Upper lobe of right lung (tissue), 1 donor: ENCODE measurements at regions not wholly inside any gene's neighbourhood (a gene's known extent, or its start where the extent isn't known, plus 50 kb on each side); places are given as distances from the start of the nearest gene placed in this dataset.

Experiments
- ATAC-seq: fragments of 200-7000 bp; cut with Tn5 transposase; one replicate; pipeline ENCODE4 v1.9.1; 2020; ENCODE audit warnings: mild to moderate bottlenecking, moderate library complexity
- DNase-seq: peaks from one replicate; pipeline ENCODE4 v3.0.0-alpha.2; 2020
- H3K27ac ChIP-seq: fragments of 200-600 bp; one replicate; pipeline ENCODE4 v1.8.0; 2022
- H3K27me3 ChIP-seq: fragments of 200-600 bp; one replicate; pipeline ENCODE4 v1.8.0; 2022; ENCODE audit warnings: mild to moderate bottlenecking
- H3K36me3 ChIP-seq: fragments of 200-600 bp; one replicate; pipeline ENCODE4 v1.8.0; 2022
- H3K4me1 ChIP-seq: fragments of 200-600 bp; one replicate; pipeline ENCODE4 v1.8.0; 2022
- H3K4me3 ChIP-seq: fragments of 200-600 bp; one replicate; pipeline ENCODE4 v1.8.0; 2022; ENCODE audit warnings: mild to moderate bottlenecking
- H3K9me3 ChIP-seq: fragments of 200-600 bp; one replicate; pipeline ENCODE4 v1.8.0; 2022
- intact Hi-C: fragments of 100-400 bp; cut with DNase I; formaldehyde crosslinking; loops from one replicate; pipeline ENCODE4 v1.11.0; 2022
- TF ChIP-seq, protein P1 (sequence below): fragments of 200-600 bp; IDR thresholded peaks from one replicate; pipeline ENCODE4 v1.8.0; 2022; ENCODE audit warnings: antibody characterized with exemption
- donor health status: DM: no; HTN: yes; CAD: no; lungs with severe emphysema.

DNA sequence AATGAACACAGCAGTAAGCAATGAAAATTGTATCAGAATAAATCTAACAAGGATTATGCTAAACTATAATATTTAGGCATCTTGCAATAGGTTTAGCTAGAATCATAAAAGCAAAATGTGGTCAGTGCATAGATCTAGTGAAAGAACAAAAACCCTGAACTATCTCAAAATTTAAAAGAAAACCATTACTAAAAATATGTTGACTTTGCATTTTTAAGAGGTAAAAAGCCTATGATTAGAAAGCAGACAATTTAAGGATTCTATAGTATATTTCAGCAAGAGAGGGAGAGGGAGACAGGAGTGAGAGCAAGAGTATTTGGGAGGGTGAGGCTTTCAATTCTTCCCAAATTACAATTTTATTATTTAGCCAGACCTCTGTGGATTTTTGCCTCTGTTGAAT, 219.4 kb downstream of the TTLL7 start:
- no peak for DNase-seq
- H3K27ac ChIP-seq = no peak overlapping the region
- TF ChIP-seq, protein P1, sequence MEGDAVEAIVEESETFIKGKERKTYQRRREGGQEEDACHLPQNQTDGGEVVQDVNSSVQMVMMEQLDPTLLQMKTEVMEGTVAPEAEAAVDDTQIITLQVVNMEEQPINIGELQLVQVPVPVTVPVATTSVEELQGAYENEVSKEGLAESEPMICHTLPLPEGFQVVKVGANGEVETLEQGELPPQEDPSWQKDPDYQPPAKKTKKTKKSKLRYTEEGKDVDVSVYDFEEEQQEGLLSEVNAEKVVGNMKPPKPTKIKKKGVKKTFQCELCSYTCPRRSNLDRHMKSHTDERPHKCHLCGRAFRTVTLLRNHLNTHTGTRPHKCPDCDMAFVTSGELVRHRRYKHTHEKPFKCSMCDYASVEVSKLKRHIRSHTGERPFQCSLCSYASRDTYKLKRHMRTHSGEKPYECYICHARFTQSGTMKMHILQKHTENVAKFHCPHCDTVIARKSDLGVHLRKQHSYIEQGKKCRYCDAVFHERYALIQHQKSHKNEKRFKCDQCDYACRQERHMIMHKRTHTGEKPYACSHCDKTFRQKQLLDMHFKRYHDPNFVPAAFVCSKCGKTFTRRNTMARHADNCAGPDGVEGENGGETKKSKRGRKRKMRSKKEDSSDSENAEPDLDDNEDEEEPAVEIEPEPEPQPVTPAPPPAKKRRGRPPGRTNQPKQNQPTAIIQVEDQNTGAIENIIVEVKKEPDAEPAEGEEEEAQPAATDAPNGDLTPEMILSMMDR = no peak
- H3K9me3 ChIP-seq = no peaks in the 10 kb centered on the region
- no peak for ATAC-seq
- intact Hi-C loops = no loop called here
- no peaks in the 10 kb centered on the region for H3K36me3 ChIP-seq
- no peaks in the 10 kb centered on the region for H3K4me1 ChIP-seq
- no peak overlapping the region for H3K4me3 ChIP-seq
- H3K27me3 ChIP-seq = no peaks in the 10 kb centered on the region

DNA sequence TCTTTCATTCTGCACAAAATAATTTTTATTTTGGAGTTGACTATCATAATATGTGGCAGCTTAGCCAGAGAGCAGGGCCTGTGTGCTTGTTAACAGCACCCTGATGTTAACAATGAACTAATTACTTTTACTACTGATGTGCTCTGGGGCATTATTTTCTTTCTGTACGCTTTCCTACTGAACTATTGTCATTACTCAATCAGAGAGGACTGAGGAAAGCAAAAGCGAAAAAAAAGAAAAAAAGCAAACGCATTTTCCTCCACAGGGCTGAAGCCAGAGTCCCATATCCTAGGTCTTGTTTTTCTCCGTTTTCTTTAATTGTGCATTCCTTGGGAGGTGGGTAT, 221.2 kb downstream of the TTLL7 start:
- Histone ChIP-seq H3K27me3 (no peaks in the 10 kb centered on the region), H3K4me1 (no peaks in the 10 kb centered on the region), H3K27ac (no peak overlapping the region), H3K4me3 (no peak overlapping the region), H3K36me3 (no peaks in the 10 kb centered on the region), H3K9me3 (no peaks in the 10 kb centered on the region)
- DNase-seq (no peak), ATAC-seq (no peak)
- intact Hi-C loops = no loop called here
- TF ChIP-seq, protein P1 = no peak

DNA sequence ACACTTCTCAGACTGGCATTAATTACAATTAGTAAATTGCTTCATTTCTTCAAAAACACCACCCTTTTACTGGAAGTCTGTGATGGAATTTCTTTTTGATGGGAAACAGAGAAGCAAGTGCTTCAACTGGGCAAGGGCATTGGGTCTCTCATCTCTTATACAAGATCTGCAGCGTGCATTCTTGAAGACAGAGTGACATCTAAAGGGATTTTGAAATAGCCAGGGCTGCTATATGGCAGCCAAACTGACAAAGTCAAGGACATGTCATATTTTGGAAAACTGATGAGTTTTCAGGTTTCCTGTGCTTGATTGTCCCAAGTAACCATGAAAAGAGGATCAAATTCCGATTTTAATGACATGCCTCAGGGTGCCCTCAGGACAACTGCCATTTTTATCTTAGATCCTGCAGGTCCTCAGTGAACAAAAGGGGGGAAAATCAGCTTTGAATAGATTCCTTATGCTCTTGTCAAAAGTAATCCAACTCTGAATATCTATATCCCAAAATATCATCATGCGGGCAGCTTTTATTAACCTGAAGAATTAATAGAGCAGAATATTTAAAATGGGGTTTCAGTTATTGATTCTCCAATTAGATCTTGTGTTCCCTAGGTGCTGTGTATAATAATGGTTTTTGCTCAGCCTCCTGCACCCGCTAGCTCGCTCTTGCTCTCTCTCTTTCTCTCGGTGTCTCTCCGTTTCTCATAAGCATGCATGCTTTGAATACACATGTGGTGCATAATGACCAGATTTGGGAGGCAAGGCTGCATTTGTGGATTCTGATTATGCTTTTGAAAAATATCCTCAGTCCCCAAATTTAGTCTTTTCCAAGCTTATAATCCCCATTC, 221.8 kb downstream of the TTLL7 start:
- Histone ChIP-seq H3K4me1 (no peaks in the 10 kb centered on the region), H3K27me3 (no peaks in the 10 kb centered on the region), H3K27ac (no peak overlapping the region), H3K36me3 (no peaks in the 10 kb centered on the region), H3K4me3 (no peak overlapping the region), H3K9me3 (no peaks in the 10 kb centered on the region)
- TF ChIP-seq, protein P1 = no peak
- intact Hi-C loops = no loop called here
- DNase-seq (no peak), ATAC-seq (no peak)

DNA sequence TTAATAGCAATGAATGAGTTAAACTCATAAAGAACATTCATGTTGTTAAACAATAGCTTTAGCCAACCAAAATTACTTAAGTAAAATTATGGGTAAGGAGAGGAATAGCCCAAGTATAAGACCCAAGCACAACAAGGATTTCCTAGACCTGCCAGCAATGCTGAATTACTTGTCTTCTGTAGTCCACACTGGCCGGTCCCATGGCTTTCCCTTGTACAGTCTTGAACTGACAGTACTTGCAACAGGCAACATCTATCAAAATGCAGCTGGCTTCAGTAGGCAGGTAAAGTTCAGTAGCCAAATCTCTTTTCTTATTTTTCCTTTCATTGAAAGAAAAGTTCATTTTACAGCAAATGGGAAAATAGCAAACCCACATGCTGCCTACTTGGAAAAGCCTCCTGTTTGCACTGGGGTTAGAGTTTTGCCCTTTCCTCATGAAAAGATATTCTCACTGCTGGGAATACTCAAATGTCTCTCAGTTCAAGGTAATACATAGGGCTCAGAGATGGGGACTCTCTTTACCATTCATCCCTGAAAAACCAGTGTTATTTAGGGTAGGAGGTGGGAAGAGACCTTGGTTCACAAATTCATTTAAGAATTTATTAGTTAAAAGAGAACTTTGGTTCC, 222.8 kb downstream of the TTLL7 start:
- H3K27me3 ChIP-seq = no peaks in the 10 kb centered on the region
- no peak for ATAC-seq
- no peaks in the 10 kb centered on the region for H3K9me3 ChIP-seq
- H3K27ac ChIP-seq = no peak overlapping the region
- TF ChIP-seq, protein P1 = no peak
- H3K4me3 ChIP-seq = no peak overlapping the region
- intact Hi-C loops = no loop called here
- H3K4me1 ChIP-seq = no peaks in the 10 kb centered on the region
- H3K36me3 ChIP-seq = no peaks in the 10 kb centered on the region
- no peak for DNase-seq

DNA sequence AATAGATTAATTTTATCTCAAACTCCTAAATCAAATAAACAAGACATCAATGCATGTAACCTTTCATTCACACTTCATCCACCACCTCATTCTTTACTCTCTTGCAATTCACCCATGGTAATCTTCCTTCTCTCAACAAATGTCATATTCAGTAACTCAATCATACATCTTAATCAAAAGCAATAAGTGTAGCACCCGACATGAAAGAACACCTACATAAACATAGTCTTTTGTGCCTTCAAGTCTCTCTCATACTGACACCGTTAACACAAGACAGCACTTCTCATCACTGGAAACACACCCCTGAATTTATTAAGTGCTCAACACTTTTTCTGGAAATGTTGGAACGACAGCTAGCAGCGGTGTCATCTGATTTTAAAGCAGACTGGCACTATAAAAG, 225.9 kb downstream of the TTLL7 start:
- intact Hi-C loops = no loop called here
- DNase-seq (no peak), ATAC-seq (no peak)
- Histone ChIP-seq H3K36me3 (no peaks in the 10 kb centered on the region), H3K4me1 (no peaks in the 10 kb centered on the region), H3K27ac (no peak overlapping the region), H3K27me3 (no peaks in the 10 kb centered on the region), H3K9me3 (no peaks in the 10 kb centered on the region), H3K4me3 (no peak overlapping the region)
- TF ChIP-seq, protein P1 = no peak
